IMR-90 (cell line): ENCODE measurements at regions not wholly inside any gene's neighbourhood (a gene's known extent, or its start where the extent isn't known, plus 50 kb on each side); places are given as distances from the start of the nearest gene placed in this dataset.

Experiments
- ATAC-seq: fragments of 200-7000 bp; cut with Tn5 transposase; 2 replicates; pipeline ENCODE4 v1.9.1; 2020; ENCODE audit warnings: low read depth, mild to moderate bottlenecking, moderate library complexity
- BruUV-seq: library from RNA; stranded (reverse); fragments of 400-500 nt; replicated peaks from 2 replicates; lab custom pipeline; 2021; lab: Mats Ljungman, UMichigan
- CTCF ChIA-PET: fragments of 300-600 bp; formaldehyde crosslinking; extraction: SDS; loops from one replicate; lab custom pipeline; 2021; ENCODE audit warnings: antibody characterized with exemption; lab: Yijun Ruan, JAX
- POLR2A ChIA-PET: fragments of 300-600 bp; sonication (Branson Sonifier 250); formaldehyde crosslinking; loops from one replicate; lab custom pipeline; 2022; ENCODE audit warnings: antibody characterized with exemption; ENCODE audit not compliant: unreplicated experiment; lab: Charles Lee
- DNase-seq: peaks from one replicate; pipeline ENCODE4 v3.0.0; 2013
- H2AFZ ChIP-seq: replicated peaks from 2 replicates; pipeline ENCODE3; 2013; ENCODE audit warnings: low read length, mild to moderate bottlenecking; ENCODE audit not compliant: poor library complexity
- H2AK5ac ChIP-seq: 2 replicates; pipeline ENCODE4 v1.6.1; 2013; ENCODE audit warnings: low read depth, low read length, inconsistent platforms
- H2AK9ac ChIP-seq: replicated peaks from 2 replicates; pipeline ENCODE3; 2013; ENCODE audit warnings: mild to moderate bottlenecking, low read depth, low read length, moderate library complexity; ENCODE audit not compliant: poor library complexity
- H2BK120ac ChIP-seq: 2 replicates; pipeline ENCODE4 v1.6.1; 2013; ENCODE audit warnings: low read depth, low read length, inconsistent platforms
- H2BK15ac ChIP-seq: 3 replicates; pipeline ENCODE4 v1.6.1; 2013; ENCODE audit warnings: low read depth, low read length, inconsistent platforms
- H2BK20ac ChIP-seq: 2 replicates; pipeline ENCODE4 v1.6.1; 2013; ENCODE audit warnings: low read depth, mild to moderate bottlenecking, inconsistent platforms, low read length, moderate library complexity
- H2BK5ac ChIP-seq: 2 replicates; pipeline ENCODE4 v1.6.1; 2013; ENCODE audit warnings: mild to moderate bottlenecking, low read depth, low read length, inconsistent platforms; ENCODE audit not compliant: poor library complexity, severe bottlenecking
- H3K14ac ChIP-seq: replicated peaks from 2 replicates; pipeline ENCODE4 v1.6.1; 2013; ENCODE audit warnings: low read depth, low read length, inconsistent platforms
- H3K18ac ChIP-seq: 2 replicates; pipeline ENCODE4 v1.6.1; 2013; ENCODE audit warnings: low read depth, low read length, control low read depth
- H3K23ac ChIP-seq: 2 replicates; pipeline ENCODE4 v1.6.1; 2013; ENCODE audit warnings: low read depth, low read length, inconsistent platforms
- H3K27ac ChIP-seq: 2 replicates; pipeline ENCODE4 v1.5.1; 2013; ENCODE audit warnings: mild to moderate bottlenecking, control low read depth, low read length; ENCODE audit not compliant: insufficient read depth
- H3K27me3 ChIP-seq: 2 replicates; pipeline ENCODE4 v1.6.1; 2013; ENCODE audit warnings: low read length; ENCODE audit not compliant: control insufficient read depth, insufficient read depth
- H3K36me3 ChIP-seq: 2 replicates; pipeline ENCODE4 v1.6.1; 2013; ENCODE audit warnings: low read length, mixed read lengths; ENCODE audit not compliant: control insufficient read depth, insufficient read depth
- H3K4ac ChIP-seq: 2 replicates; pipeline ENCODE4 v1.6.1; 2013; ENCODE audit warnings: low read depth, low read length, inconsistent platforms
- H3K4me1 ChIP-seq: 2 replicates; pipeline ENCODE4 v1.6.1; 2013; ENCODE audit warnings: low read length, mixed read lengths; ENCODE audit not compliant: control insufficient read depth, insufficient read depth
- H3K4me2 ChIP-seq: 2 replicates; pipeline ENCODE4 v1.6.1; 2013; ENCODE audit warnings: low read depth, mild to moderate bottlenecking, control low read depth, low read length, moderate library complexity
- H3K4me3 ChIP-seq: 2 replicates; pipeline ENCODE4 v1.5.1; 2013; ENCODE audit warnings: low read depth, mild to moderate bottlenecking, control low read depth, low read length, moderate library complexity; ENCODE audit not compliant: insufficient read depth
- H3K56ac ChIP-seq: 2 replicates; pipeline ENCODE4 v1.6.1; 2013; ENCODE audit warnings: low read length, inconsistent platforms; ENCODE audit not compliant: insufficient read depth; ENCODE audit errors: extremely low read depth
- H3K79me1 ChIP-seq, 2 experiments: 2 replicates each; pipeline ENCODE4 v1.6.1; 2013; ENCODE audit warnings: low read length in 2 of 2, inconsistent platforms in 1 of 2, low read depth in 1 of 2
- H3K9ac ChIP-seq: 2 replicates; pipeline ENCODE4 v1.6.1; 2013; ENCODE audit warnings: low read depth, low read length, control low read depth
- H3K9me1 ChIP-seq: 2 replicates; pipeline ENCODE4 v1.6.1; 2013; ENCODE audit warnings: low read length, inconsistent platforms; ENCODE audit not compliant: insufficient read depth
- H3K9me3 ChIP-seq: 2 replicates; pipeline ENCODE4 v1.6.1; 2013; ENCODE audit warnings: low read length; ENCODE audit not compliant: control insufficient read depth, insufficient read depth
- H4K20me1 ChIP-seq: 2 replicates; pipeline ENCODE4 v1.6.1; 2013; ENCODE audit warnings: low read length, inconsistent platforms; ENCODE audit not compliant: insufficient read depth
- H4K5ac ChIP-seq: 2 replicates; pipeline ENCODE4 v1.6.1; 2013; ENCODE audit warnings: mild to moderate bottlenecking, low read depth, low read length, control low read depth
- H4K8ac ChIP-seq, 2 experiments: 2 replicates each; pipeline ENCODE4 v1.6.1; 2013; ENCODE audit warnings: low read depth in 2 of 2, low read length in 2 of 2, control low read depth in 1 of 2, inconsistent platforms in 1 of 2
- H4K91ac ChIP-seq: 2 replicates; pipeline ENCODE4 v1.6.1; 2013; ENCODE audit warnings: low read depth, low read length, inconsistent platforms; ENCODE audit not compliant: insufficient read depth
- CEBPB ChIP-seq: IDR thresholded peaks from 2 replicates; pipeline ENCODE4 v1.6.1; 2012; ENCODE audit warnings: low read depth, low read length, improper control_type of control experiment
- CHD1 ChIP-seq: IDR thresholded peaks from 2 replicates; pipeline ENCODE4 v1.6.1; 2012; ENCODE audit warnings: low read depth, low read length, improper control_type of control experiment
- ELK1 ChIP-seq: fragments of 150-350 bp; IDR thresholded peaks from 2 replicates; pipeline ENCODE4 v1.6.1; 2016; ENCODE audit warnings: low read depth, mild to moderate bottlenecking, low read length, moderate library complexity, borderline replicate concordance
- FOS ChIP-seq: fragments of 150-350 bp; IDR thresholded peaks from 2 replicates; pipeline ENCODE4 v1.6.1; 2016; ENCODE audit warnings: low read depth, low read length
- MXI1 ChIP-seq: IDR thresholded peaks from 2 replicates; pipeline ENCODE4 v1.6.1; 2012; ENCODE audit warnings: low read depth, mild to moderate bottlenecking, low read length, moderate library complexity, borderline replicate concordance
- NFE2L2 ChIP-seq: fragments of 150-350 bp; IDR thresholded peaks from 2 replicates; pipeline ENCODE4 v1.6.1; 2016; ENCODE audit warnings: low read depth, mild to moderate bottlenecking, low read length
- POLR2A ChIP-seq: IDR thresholded peaks from 2 replicates; pipeline ENCODE4 v1.6.1; 2012; ENCODE audit warnings: mild to moderate bottlenecking, low read depth, low read length
- RCOR1 ChIP-seq: IDR thresholded peaks from 2 replicates; pipeline ENCODE4 v1.6.1; 2012; ENCODE audit warnings: mild to moderate bottlenecking, low read length, improper control_type of control experiment; ENCODE audit not compliant: insufficient replicate concordance
- RFX5 ChIP-seq: IDR thresholded peaks from 2 replicates; pipeline ENCODE4 v1.8.0; 2012; ENCODE audit warnings: low read depth, mild to moderate bottlenecking, low read length, moderate library complexity
- SMC3 ChIP-seq: fragments of 150-350 bp; IDR thresholded peaks from 2 replicates; pipeline ENCODE4 v1.6.1; 2016; ENCODE audit warnings: low read depth, mild to moderate bottlenecking, antibody characterized with exemption, low read length, moderate library complexity
- whole genome bisulfite sequencing, 2 experiments: methylation state at CpG; one replicate each; pipeline versions ENCODE4 v1.1.5 to v1.1.7; 2013; ENCODE audit warnings: missing lambda C conversion rate in 2 of 2; ENCODE audit not compliant: insufficient read length in 1 of 2; ENCODE audit errors: extremely low coverage in 2 of 2; 5-methylcytosine and 5-hydroxymethylcytosine counted together
- dilution Hi-C: fragments of 300-500 bp; cut with HindIII; formaldehyde crosslinking; loops from one replicate; pipeline ENCODE4 v1.14.3; 2018; ENCODE audit warnings: low sequenced_read_pairs; ENCODE audit not compliant: unreplicated experiment
- in situ Hi-C: fragments of 300-500 bp; cut with MboI; formaldehyde crosslinking; loops from 3 replicates; pipeline ENCODE4 v1.14.3; 2019; ENCODE audit warnings: low sequenced_read_pairs, inconsistent platforms, mixed read lengths
- intact Hi-C: fragments of 100-400 bp; cut with micrococcal nuclease; formaldehyde crosslinking; loops from 2 replicates; pipeline ENCODE4 v1.10.0; 2022
- TF ChIP-seq, protein P1 (sequence below): conservative IDR thresholded peaks from 2 replicates; pipeline ENCODE4 v1.5.1; 2012; ENCODE audit warnings: mild to moderate bottlenecking, low read depth, low read length, improper control_type of control experiment

DNA sequence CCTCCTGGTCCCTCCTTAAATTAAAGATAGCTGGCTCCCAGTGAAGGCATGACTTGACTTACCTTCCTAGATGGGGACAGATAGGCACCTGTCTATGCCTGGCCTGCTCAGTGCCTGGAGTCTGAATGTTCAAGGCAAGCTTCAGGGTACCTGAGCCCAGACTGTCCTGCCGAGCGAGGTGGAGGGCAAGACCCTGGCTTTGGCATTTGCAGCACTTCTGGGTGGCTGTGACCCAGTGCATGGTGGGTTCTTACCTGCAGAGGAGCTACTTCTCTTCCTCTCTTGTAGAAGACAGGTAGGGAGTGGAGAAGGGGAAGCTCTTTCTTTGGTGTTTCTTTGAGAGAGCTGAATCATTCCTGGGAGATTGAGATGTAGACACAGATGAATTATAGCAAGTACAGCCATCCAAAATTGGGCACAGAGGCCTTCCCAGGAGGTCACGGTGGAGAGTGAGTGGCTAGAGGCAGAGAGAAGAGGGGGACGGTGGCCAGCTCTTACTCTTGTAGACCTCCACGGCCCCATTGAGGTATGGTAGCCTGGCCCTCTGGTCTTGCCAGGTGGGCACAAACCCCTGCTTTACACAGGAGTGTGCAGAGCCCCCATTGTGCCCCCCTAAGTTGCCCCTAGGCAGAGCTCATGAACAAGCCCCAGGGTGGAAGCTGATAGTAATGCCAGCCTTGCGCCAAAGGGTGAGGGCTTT, 402.5 kb upstream of the TPM1 start:
- Histone ChIP-seq H3K4ac (no peak overlapping the region), H3K9me3 (no peaks in the 10 kb centered on the region), H3K4me1 (peaks cover 2% of the 10 kb centered on the region; the same call in 1 of the 2 replicates), H3K9me1 (no peaks in the 10 kb centered on the region), H3K18ac (no peak overlapping the region), H3K4me3 (no peak overlapping the region), H3K36me3 (no peaks in the 10 kb centered on the region), H3K4me2 (no peak overlapping the region), H3K27ac (no peak overlapping the region), H2AK9ac (no peak overlapping the region), H3K14ac (no peak overlapping the region), H4K91ac (no peak overlapping the region), H2BK5ac (no peak overlapping the region), H2AK5ac (no peak overlapping the region), H4K8ac (no peak overlapping the region), H2BK15ac (no peak overlapping the region), H2BK120ac (no peak overlapping the region), H2BK20ac (no peak overlapping the region), H3K9ac (no peak overlapping the region), H3K23ac (no peak overlapping the region), H2AFZ (no peak overlapping the region), H3K79me1 (peaks cover 3 to 4% of the 10 kb centered on the region in 2 experiments; a peak in 2 of 4 replicates), H3K56ac (no peak overlapping the region), H4K20me1 (no peaks in the 10 kb centered on the region), H3K27me3 (no peaks in the 10 kb centered on the region), H4K5ac (no peak overlapping the region)
- dilution Hi-C loops = no loop called here
- no peak for DNase-seq
- BruUV-seq = no TSS peak
- intact Hi-C loops = no loop called here
- 100% methylated on average over 2 of the region's 6 CpGs; no CpG with 5 or more reads in 1 of the 2 experiments for WGBS, 2 experiments
- ChIA-PET CTCF (no interaction called here), POLR2A (no interaction called here)
- TF ChIP-seq CEBPB (no peak), MXI1 (no peak), NFE2L2 (no peak), ELK1 (no peak), RCOR1 (no peak), SMC3 (no peak), RFX5 (no peak), FOS (no peak), POLR2A (no peak), CHD1 (no peak)
- TF ChIP-seq, protein P1, sequence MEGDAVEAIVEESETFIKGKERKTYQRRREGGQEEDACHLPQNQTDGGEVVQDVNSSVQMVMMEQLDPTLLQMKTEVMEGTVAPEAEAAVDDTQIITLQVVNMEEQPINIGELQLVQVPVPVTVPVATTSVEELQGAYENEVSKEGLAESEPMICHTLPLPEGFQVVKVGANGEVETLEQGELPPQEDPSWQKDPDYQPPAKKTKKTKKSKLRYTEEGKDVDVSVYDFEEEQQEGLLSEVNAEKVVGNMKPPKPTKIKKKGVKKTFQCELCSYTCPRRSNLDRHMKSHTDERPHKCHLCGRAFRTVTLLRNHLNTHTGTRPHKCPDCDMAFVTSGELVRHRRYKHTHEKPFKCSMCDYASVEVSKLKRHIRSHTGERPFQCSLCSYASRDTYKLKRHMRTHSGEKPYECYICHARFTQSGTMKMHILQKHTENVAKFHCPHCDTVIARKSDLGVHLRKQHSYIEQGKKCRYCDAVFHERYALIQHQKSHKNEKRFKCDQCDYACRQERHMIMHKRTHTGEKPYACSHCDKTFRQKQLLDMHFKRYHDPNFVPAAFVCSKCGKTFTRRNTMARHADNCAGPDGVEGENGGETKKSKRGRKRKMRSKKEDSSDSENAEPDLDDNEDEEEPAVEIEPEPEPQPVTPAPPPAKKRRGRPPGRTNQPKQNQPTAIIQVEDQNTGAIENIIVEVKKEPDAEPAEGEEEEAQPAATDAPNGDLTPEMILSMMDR = no peak
- in situ Hi-C loops = no loop called here
- ATAC-seq = no peak
